Neural progenitor cell (in vitro differentiated cells): ENCODE measurements at regions not wholly inside any gene's neighbourhood (a gene's known extent, or its start where the extent isn't known, plus 50 kb on each side); places are given as distances from the start of the nearest gene placed in this dataset.
"Not testable (repeated sequence)": the region's sequence is repeated elsewhere in the genome, so short reads cannot be mapped to it uniquely, and the experiment has no call there.

Experiments used
- DNase-seq: peaks from one replicate; pipeline ENCODE4 v3.0.0-alpha.2; 2016; ENCODE audit warnings: low spot score
- H2AFZ ChIP-seq: fragments of 200-600 bp; sonication (generic); replicated peaks from 2 replicates; pipeline ENCODE4 v1.6.1; 2016; ENCODE audit warnings: antibody characterized with exemption
- H3F3A ChIP-seq: fragments of 200-600 bp; sonication (generic); 2 replicates; pipeline ENCODE4 v1.6.1; 2016; ENCODE audit warnings: antibody characterized with exemption, low read depth
- H3K27ac ChIP-seq: fragments of 200-600 bp; sonication (generic); 2 replicates; pipeline ENCODE4 v1.5.1; 2016; ENCODE audit warnings: mild to moderate bottlenecking
- H3K27me3 ChIP-seq: fragments of 200-600 bp; sonication (generic); 2 replicates; pipeline ENCODE4 v1.6.1; 2016; ENCODE audit warnings: mild to moderate bottlenecking, moderate library complexity
- H3K36me3 ChIP-seq: fragments of 200-600 bp; sonication (generic); 2 replicates; pipeline ENCODE4 v1.5.1; 2016
- H3K4me1 ChIP-seq: fragments of 200-600 bp; sonication (generic); 2 replicates; pipeline ENCODE4 v1.6.1; 2016; ENCODE audit warnings: mixed run types
- H3K4me2 ChIP-seq: fragments of 200-600 bp; sonication (generic); 2 replicates; pipeline ENCODE4 v1.6.1; 2016
- H3K4me3 ChIP-seq: fragments of 200-600 bp; sonication (generic); 2 replicates; pipeline ENCODE4 v1.5.1; 2016
- H3K79me2 ChIP-seq: fragments of 200-600 bp; sonication (generic); 2 replicates; pipeline ENCODE4 v1.6.1; 2016; ENCODE audit warnings: low read depth
- H3K9ac ChIP-seq: fragments of 200-600 bp; sonication (generic); 2 replicates; pipeline ENCODE4 v1.6.1; 2016
- H3K9me3 ChIP-seq: fragments of 200-600 bp; sonication (generic); 2 replicates; pipeline ENCODE4 v1.5.1; 2016; ENCODE audit warnings: low read depth
- H4K20me1 ChIP-seq: fragments of 200-600 bp; sonication (generic); 2 replicates; pipeline ENCODE4 v1.6.1; 2016; ENCODE audit warnings: low read depth
- H3K27ac Mint-ChIP-seq: 3 replicates; pipeline ENCODE4 v1.8.0; 2021; ENCODE audit warnings: mixed read lengths
- H3K27me3 Mint-ChIP-seq: 2 replicates; pipeline ENCODE4 v1.8.0; 2022; ENCODE audit warnings: low read depth, mild to moderate bottlenecking, inconsistent platforms, moderate library complexity, mixed read lengths; ENCODE audit not compliant: insufficient read depth
- H3K36me3 Mint-ChIP-seq: 3 replicates; pipeline ENCODE4 v1.8.0; 2021; ENCODE audit warnings: mixed read lengths
- H3K4me1 Mint-ChIP-seq: 3 replicates; pipeline ENCODE4 v1.8.0; 2021; ENCODE audit warnings: mixed read lengths
- H3K4me3 Mint-ChIP-seq: 3 replicates; pipeline ENCODE4 v1.8.0; 2021; ENCODE audit warnings: mild to moderate bottlenecking, moderate library complexity, mixed read lengths
- H3K9me3 Mint-ChIP-seq: 3 replicates; pipeline ENCODE4 v1.8.0; 2020; ENCODE audit warnings: mixed read lengths

DNA sequence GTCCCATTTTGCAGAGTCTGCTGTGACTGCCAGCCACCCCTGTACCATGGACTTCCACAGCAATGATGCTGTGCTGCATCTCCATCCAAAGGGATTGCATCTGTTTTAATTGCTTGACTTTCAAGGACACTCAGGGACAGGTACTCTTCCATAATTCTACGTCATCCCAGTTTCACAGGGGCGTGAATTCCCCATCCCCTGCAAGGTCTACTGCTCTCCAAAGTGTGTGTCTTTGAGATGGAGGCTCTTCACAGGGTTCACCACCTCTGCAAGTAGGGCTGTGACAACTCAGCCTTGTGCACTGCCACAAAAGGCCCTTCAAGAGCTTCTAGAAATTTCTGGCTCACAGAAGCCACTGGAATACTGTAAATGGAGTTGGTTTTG lies 304.3 kb upstream of the PLGLB1 start:
- H3K36me3 ChIP-seq, H3K9me3 ChIP-seq, H3K4me3 Mint-ChIP-seq, DNase-seq, H3K27ac Mint-ChIP-seq, H3K4me2 ChIP-seq, H3K9ac ChIP-seq, H3K4me3 ChIP-seq, H3K4me1 ChIP-seq, H3K27ac ChIP-seq, H2AFZ ChIP-seq, H3K9me3 Mint-ChIP-seq, H4K20me1 ChIP-seq, H3K27me3 Mint-ChIP-seq, H3K36me3 Mint-ChIP-seq, H3K4me1 Mint-ChIP-seq, H3K79me2 ChIP-seq, H3K27me3 ChIP-seq, H3F3A ChIP-seq: not testable (repeated sequence)

DNA sequence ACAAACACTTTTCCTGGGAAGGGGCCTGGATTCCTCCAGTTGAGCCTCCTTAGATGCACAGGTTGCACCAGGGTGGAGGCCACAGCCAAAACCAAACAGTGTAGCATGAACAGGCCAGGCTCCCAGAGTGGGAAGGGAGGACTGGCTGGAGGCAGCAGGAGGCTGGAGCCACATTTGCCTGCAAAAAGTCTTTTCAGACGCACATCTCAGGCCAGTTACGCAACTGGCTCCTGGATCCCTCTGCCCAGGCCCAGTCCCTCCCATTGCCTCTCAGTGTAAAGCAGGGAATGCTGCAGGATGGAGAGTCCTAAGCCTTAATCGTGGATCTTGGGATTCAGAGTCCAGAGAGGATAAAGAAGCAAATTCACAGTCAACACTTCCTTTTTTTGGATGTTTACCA lies 305.1 kb upstream of the PLGLB1 start:
- not testable (repeated sequence) for H3K36me3 Mint-ChIP-seq, H3K27me3 Mint-ChIP-seq

DNA sequence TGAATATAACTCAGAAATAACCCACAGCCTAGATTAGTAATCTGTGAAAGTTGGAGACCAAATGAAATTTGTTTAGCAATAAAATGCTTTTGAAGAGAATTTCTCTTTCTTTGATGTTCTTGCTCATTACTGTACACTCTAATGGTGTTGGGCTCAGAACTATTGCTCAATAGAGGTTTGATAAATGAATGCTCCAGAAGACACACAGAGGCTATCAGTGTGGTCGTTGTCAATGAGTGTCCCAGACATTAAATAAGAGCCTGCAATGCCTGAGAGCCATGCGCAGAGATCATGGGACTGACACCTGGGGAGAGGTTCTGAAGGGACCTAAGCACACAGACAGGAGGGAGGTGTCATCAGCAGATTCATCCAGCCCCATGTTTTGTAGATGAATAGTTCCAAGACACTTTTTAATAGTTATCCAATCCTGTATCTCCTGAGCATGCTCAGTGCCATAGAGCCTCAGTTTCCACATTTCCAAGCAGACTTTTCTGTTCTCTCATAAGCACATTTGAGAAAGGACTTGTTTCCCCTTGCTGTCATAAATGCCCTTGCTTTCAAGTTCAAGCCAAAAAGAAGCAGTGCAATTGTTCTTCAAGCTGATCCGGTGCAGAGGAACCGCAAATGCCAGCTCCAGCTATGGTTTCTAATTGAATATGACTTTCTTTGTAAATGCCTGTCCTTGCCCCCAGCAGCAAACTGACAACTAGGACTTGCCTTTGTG lies 306.2 kb upstream of the PLGLB1 start:
- not testable (repeated sequence) for DNase-seq, H3K36me3 ChIP-seq, H3F3A ChIP-seq, H3K79me2 ChIP-seq, H3K27ac ChIP-seq, H2AFZ ChIP-seq, H3K27me3 ChIP-seq, H3K9ac ChIP-seq, H3K4me1 Mint-ChIP-seq, H3K27ac Mint-ChIP-seq, H3K9me3 ChIP-seq, H4K20me1 ChIP-seq, H3K4me2 ChIP-seq, H3K36me3 Mint-ChIP-seq, H3K4me1 ChIP-seq, H3K9me3 Mint-ChIP-seq, H3K4me3 ChIP-seq, H3K4me3 Mint-ChIP-seq, H3K27me3 Mint-ChIP-seq

More for the DNA sequence above, 305.1 kb upstream of the PLGLB1 start:
- H3K27ac Mint-ChIP-seq, H3K4me2 ChIP-seq, H3K4me1 Mint-ChIP-seq, H3K4me3 Mint-ChIP-seq, H2AFZ ChIP-seq, H4K20me1 ChIP-seq, H3K9me3 ChIP-seq, H3K9me3 Mint-ChIP-seq, H3K36me3 ChIP-seq, H3K27ac ChIP-seq, H3F3A ChIP-seq, H3K4me1 ChIP-seq, H3K4me3 ChIP-seq, DNase-seq, H3K27me3 ChIP-seq, H3K79me2 ChIP-seq, H3K9ac ChIP-seq: not testable (repeated sequence)

DNA sequence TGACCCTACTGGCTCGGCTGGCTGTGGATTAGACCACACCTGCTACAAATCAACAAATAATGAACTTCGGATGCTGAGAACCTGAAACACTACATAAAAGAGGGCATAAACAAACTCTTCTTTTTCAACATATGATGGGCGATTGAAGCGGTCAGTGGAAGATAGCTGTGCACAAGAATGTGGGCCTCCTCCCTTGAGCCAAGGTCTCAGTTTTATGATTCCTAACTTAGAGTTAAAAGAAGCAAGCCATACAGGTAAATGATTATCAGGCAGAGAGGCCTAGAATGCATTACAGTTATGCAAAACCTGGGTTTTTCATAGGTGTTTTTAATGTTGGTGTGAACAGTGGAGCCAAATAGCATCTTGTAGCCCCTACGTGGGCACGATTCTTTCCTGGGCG lies 307.9 kb upstream of the PLGLB1 start:
- not testable (repeated sequence) for H3K4me2 ChIP-seq, H3K27me3 ChIP-seq, H3K27me3 Mint-ChIP-seq, H3K36me3 Mint-ChIP-seq, H3F3A ChIP-seq, H3K27ac ChIP-seq, H2AFZ ChIP-seq, H4K20me1 ChIP-seq, H3K4me3 ChIP-seq, H3K4me1 ChIP-seq, H3K9me3 Mint-ChIP-seq, H3K9ac ChIP-seq, H3K4me1 Mint-ChIP-seq, H3K79me2 ChIP-seq, H3K4me3 Mint-ChIP-seq, H3K36me3 ChIP-seq, H3K9me3 ChIP-seq, H3K27ac Mint-ChIP-seq
- DNase-seq = peak; percentile 0

DNA sequence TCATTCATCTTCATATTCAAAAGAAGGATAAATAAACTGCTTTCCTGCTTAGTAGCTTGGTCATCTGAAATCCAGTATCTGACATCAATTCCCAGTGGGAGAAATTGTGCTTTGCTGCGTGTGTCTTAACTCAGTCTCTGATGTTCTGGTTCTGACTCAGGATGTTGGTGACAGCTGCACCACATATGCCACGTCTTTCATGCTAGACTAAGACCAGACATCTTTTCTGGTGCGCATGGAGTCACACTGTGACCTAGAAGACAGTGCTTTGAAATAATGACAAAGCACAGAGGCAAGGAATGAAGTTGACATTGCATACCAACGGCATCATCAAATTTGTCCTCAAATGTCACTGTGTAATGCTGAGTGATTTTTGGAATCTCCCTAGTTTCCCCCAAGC lies 308.8 kb upstream of the PLGLB1 start:
- H3K36me3 ChIP-seq, H3K4me2 ChIP-seq, H3K9me3 Mint-ChIP-seq, DNase-seq, H3K4me1 ChIP-seq, H3K36me3 Mint-ChIP-seq, H4K20me1 ChIP-seq, H3K27ac ChIP-seq, H3K4me3 ChIP-seq, H3K27me3 Mint-ChIP-seq, H3F3A ChIP-seq, H3K27me3 ChIP-seq, H3K4me3 Mint-ChIP-seq, H3K4me1 Mint-ChIP-seq, H3K27ac Mint-ChIP-seq, H3K9me3 ChIP-seq, H2AFZ ChIP-seq, H3K9ac ChIP-seq, H3K79me2 ChIP-seq: not testable (repeated sequence)

DNA sequence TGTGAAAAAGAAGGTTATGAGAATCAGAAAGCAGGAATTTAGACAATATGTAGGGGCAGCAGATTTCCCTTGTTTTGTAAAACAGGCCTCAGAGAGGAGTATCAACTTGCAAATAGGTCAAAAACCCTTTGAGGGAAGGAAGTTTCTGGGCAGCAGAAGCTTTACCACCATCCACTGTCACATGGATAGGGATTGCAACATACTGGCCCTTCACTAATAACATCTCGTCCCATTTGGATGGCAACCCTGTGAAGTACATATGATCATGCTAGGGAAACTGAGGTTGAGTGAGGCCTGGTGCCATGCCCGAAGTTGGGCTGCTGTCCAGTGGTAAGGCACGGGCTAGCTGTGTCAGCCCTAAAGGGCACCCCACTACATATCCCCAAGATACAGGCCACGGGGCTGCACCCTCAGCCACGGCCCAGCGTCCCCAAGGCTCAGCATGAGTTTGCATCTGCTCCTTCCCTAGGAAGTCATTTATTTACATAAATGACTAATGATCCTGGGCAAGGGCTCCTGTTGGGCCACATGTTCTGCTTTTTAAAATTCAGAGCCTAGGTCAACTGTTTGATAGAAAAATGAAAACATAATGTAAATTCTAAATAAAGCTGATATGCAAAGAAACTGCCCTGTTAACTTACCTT lies 310.4 kb upstream of the PLGLB1 start:
- not testable (repeated sequence) for H4K20me1 ChIP-seq, H3K9me3 Mint-ChIP-seq, H3K4me2 ChIP-seq, H3K79me2 ChIP-seq, H3K9me3 ChIP-seq, H3K4me1 Mint-ChIP-seq, H2AFZ ChIP-seq, DNase-seq, H3K4me1 ChIP-seq, H3K36me3 ChIP-seq, H3K9ac ChIP-seq, H3K27ac Mint-ChIP-seq, H3K36me3 Mint-ChIP-seq, H3F3A ChIP-seq, H3K27me3 Mint-ChIP-seq, H3K4me3 Mint-ChIP-seq, H3K4me3 ChIP-seq, H3K27me3 ChIP-seq, H3K27ac ChIP-seq

DNA sequence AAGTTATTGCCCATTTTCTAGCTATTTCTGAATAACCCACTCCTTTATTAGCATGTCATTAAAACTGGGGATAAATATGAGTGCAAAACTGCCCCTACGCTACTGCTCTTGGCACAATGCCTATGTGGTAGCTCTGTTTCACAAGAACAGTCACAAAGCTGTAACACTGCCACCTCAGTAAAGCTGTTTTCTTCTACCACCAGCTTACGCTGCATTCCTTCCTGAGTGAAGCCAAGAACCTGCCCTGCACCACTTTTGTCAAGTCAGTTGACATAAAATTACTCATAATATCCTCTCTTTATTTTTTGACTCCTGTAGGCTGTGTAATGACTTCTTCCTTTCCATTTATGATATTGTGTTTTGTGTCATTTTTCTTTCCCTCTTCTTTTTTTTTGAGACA lies 313.2 kb upstream of the PLGLB1 start:
- H3K36me3 Mint-ChIP-seq, H3K27me3 ChIP-seq, H3K4me3 ChIP-seq, H3K4me2 ChIP-seq, H3K27me3 Mint-ChIP-seq, H3K9me3 Mint-ChIP-seq, H3K9me3 ChIP-seq, H3K27ac ChIP-seq, DNase-seq, H3K4me1 ChIP-seq, H2AFZ ChIP-seq, H4K20me1 ChIP-seq, H3K4me3 Mint-ChIP-seq, H3F3A ChIP-seq, H3K27ac Mint-ChIP-seq, H3K9ac ChIP-seq, H3K36me3 ChIP-seq, H3K79me2 ChIP-seq, H3K4me1 Mint-ChIP-seq: not testable (repeated sequence)

DNA sequence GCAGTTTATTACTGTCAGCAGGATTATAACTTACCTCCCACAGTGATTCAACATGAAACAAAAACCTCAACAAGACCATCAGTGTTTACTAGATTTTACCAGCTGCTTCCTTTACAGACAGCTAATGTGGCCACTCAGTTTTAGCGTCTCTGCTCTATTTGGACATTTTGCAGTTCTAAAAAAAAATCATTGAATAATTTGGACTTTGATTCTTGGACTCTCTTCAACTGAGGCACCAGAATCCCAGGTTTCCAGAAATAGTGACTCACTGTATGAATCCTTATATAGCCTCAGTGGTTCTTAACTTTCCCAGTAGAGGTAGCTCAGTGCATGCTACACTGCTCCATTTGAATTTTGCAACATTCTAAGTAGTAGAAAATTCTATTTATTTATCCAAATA lies 317.4 kb upstream of the PLGLB1 start:
- not testable (repeated sequence) for H3K9me3 Mint-ChIP-seq, H3K4me1 ChIP-seq, H3K27ac Mint-ChIP-seq, H3F3A ChIP-seq, H3K27me3 ChIP-seq, H3K4me3 ChIP-seq, H3K27ac ChIP-seq, H3K79me2 ChIP-seq, H3K9ac ChIP-seq, H3K9me3 ChIP-seq, H3K36me3 ChIP-seq, H3K4me2 ChIP-seq, H3K27me3 Mint-ChIP-seq, H4K20me1 ChIP-seq, DNase-seq, H2AFZ ChIP-seq, H3K36me3 Mint-ChIP-seq, H3K4me3 Mint-ChIP-seq, H3K4me1 Mint-ChIP-seq
